Breast epithelium (tissue), 3 donors: ENCODE measurements at regions not wholly inside any gene's neighbourhood (a gene's known extent, or its start where the extent isn't known, plus 50 kb on each side); places are given as distances from the start of the nearest gene placed in this dataset.

Experiments
- POLR2A ChIP-seq: fragments of 450-650 bp; IDR thresholded peaks from one replicate; pipeline ENCODE4 v1.6.1; 2016; ENCODE audit warnings: antibody characterized with exemption, mild to moderate bottlenecking, moderate library complexity
- POLR2AphosphoS5 ChIP-seq, 3 donors: sonication (generic); formaldehyde crosslinking; IDR thresholded peaks; one replicate each; pipeline ENCODE4 v1.6.1; 2017; ENCODE audit warnings: antibody characterized with exemption in 3 of 3

DNA sequence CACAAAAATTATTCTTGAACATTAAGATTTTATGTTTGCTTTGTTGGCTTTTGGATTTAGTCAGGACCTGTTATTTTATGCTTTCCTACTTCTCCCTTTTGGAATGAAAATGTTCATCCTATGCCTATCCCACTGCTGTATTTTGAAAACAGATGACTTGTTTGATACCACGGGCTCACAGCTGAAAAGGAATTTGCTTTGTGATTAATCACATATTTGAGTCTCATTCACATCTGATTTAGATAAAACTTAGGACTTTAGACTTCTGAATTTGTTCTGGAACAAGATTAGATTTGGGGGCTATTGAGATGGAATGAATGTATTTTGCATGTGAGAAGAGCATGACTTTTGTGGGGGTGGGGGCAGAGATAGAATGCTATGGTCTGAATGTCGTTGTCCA, 1012.6 kb downstream of the CDH11 start:
- no peak for TF ChIP-seq POLR2A
- TF ChIP-seq POLR2AphosphoS5 (IDR thresholded peaks at IDR 0.05): no peak
